B cell (primary cell): ENCODE measurements at regions not wholly inside any gene's neighbourhood (a gene's known extent, or its start where the extent isn't known, plus 50 kb on each side); places are given as distances from the start of the nearest gene placed in this dataset.

Source experiments
- ATAC-seq: fragments of 200-7000 bp; cut with Tn5 transposase; one replicate; pipeline ENCODE4 v1.10.0; 2021; ENCODE audit warnings: low read depth, mild to moderate bottlenecking, moderate number of reproducible peaks, moderate library complexity
- CTCF ChIA-PET: fragments of 350-600 bp; sonication (Branson Sonifier 250); formaldehyde crosslinking; loops from one replicate; lab custom pipeline; 2021; ENCODE audit warnings: antibody characterized with exemption, inconsistent platforms; lab: Charles Lee
- POLR2A ChIA-PET: fragments of 350-600 bp; sonication (Branson Sonifier 250); formaldehyde crosslinking; loops from one replicate; lab custom pipeline; 2021; ENCODE audit warnings: antibody characterized with exemption; lab: Charles Lee
- DNase-seq: peaks from one replicate; pipeline ENCODE4 v3.0.0; 2013
- H2AFZ ChIP-seq: 2 replicates; pipeline ENCODE4 v1.6.1; 2012; ENCODE audit warnings: mild to moderate bottlenecking, low read depth, low read length; ENCODE audit not compliant: insufficient read depth, poor library complexity, severe bottlenecking
- H3K27ac ChIP-seq, 2 donors: 1 replicate in 1 of 2; 2 replicates in 1 of 2; pipeline ENCODE4 v1.5.1; 2012 to 2013; ENCODE audit warnings: low read length in 2 of 2, mild to moderate bottlenecking in 2 of 2, moderate library complexity in 1 of 2
- H3K27me3 ChIP-seq, 4 experiments: fragments of 200-600 bp in 1 of 4; sonication (generic) in 1 of 4; replicated peaks in 1 of 4; 1 replicate in 2 of 4; 2 replicates in 2 of 4; pipeline versions ENCODE4 v1.6.1 to v1.7.0; 2013 to 2016; ENCODE audit warnings: low read length in 3 of 4, mild to moderate bottlenecking in 2 of 4, mixed read lengths in 1 of 4, moderate library complexity in 1 of 4; ENCODE audit not compliant: insufficient read depth in 4 of 4, control insufficient read depth in 3 of 4; ENCODE audit errors: control extremely low read depth in 1 of 4
- H3K36me3 ChIP-seq, 2 experiments: replicated peaks in 1 of 2; 1 replicate in 1 of 2; 2 replicates in 1 of 2; pipeline versions ENCODE4 v1.6.1 to v1.7.1; 2013; ENCODE audit warnings: low read length in 1 of 2; ENCODE audit not compliant: insufficient read depth in 2 of 2, control insufficient read depth in 1 of 2; ENCODE audit errors: control extremely low read depth in 1 of 2, extremely low read depth in 1 of 2
- H3K4me1 ChIP-seq, 2 donors: fragments of 200-600 bp in 1 of 2; sonication (generic) in 1 of 2; 1 replicate in 1 of 2; 2 replicates in 1 of 2; pipeline versions ENCODE4 v1.5.1 to v1.6.1; 2013 to 2017; ENCODE audit warnings: low read length in 2 of 2; ENCODE audit not compliant: control insufficient read depth in 2 of 2, insufficient read depth in 2 of 2
- H3K4me2 ChIP-seq: replicated peaks from 2 replicates; pipeline ENCODE3; 2012; ENCODE audit warnings: mild to moderate bottlenecking, low read depth, low read length; ENCODE audit not compliant: poor library complexity, severe bottlenecking
- H3K4me3 ChIP-seq, 5 experiments: fragments of 200-600 bp in 1 of 5; sonication (generic) in 1 of 5; 1 replicate in 3 of 5; 2 replicates in 2 of 5; pipeline versions ENCODE4 v1.5.1 to v1.7.0; 2011 to 2016; ENCODE audit warnings: low read length in 4 of 5, mild to moderate bottlenecking in 4 of 5, low read depth in 2 of 5, control low read depth in 1 of 5, moderate library complexity in 1 of 5; ENCODE audit not compliant: insufficient read depth in 1 of 5; ENCODE audit errors: control extremely low read depth in 1 of 5, extremely low read depth in 1 of 5
- H3K79me2 ChIP-seq: fragments of 200-600 bp; sonication (generic); one replicate; pipeline ENCODE4 v1.6.0; 2016; ENCODE audit warnings: low read length; ENCODE audit not compliant: control insufficient read depth, insufficient read depth
- H3K9ac ChIP-seq: fragments of 200-600 bp; sonication (generic); 2 replicates; pipeline ENCODE4 v1.6.1; 2017; ENCODE audit warnings: mild to moderate bottlenecking, low read length, moderate library complexity
- H3K9me3 ChIP-seq, 3 donors: one replicate each; pipeline versions ENCODE4 v1.6.1 to v1.7.1; 2013; ENCODE audit warnings: low read length in 2 of 3; ENCODE audit not compliant: control insufficient read depth in 2 of 3, insufficient read depth in 1 of 3; ENCODE audit errors: control extremely low read depth in 1 of 3
- H4K20me1 ChIP-seq: 2 replicates; pipeline ENCODE4 v1.6.0; 2012; ENCODE audit warnings: mild to moderate bottlenecking, low read length; ENCODE audit not compliant: insufficient read depth, control insufficient read depth, poor library complexity, severe bottlenecking
- H3K27ac Mint-ChIP-seq: one replicate; pipeline ENCODE4 v1.8.0; 2021; ENCODE audit warnings: mixed read lengths
- H3K27me3 Mint-ChIP-seq: one replicate; pipeline ENCODE4 v1.8.0; 2021; ENCODE audit warnings: mixed read lengths
- H3K4me1 Mint-ChIP-seq: one replicate; pipeline ENCODE4 v1.8.0; 2021; ENCODE audit warnings: mixed read lengths
- H3K4me3 Mint-ChIP-seq: one replicate; pipeline ENCODE4 v1.8.0; 2021; ENCODE audit warnings: mixed read lengths
- H3K9me3 Mint-ChIP-seq: one replicate; pipeline ENCODE4 v1.8.0; 2022; ENCODE audit warnings: mixed read lengths; ENCODE audit not compliant: insufficient read depth
- CTCF ChIP-seq: fragments of 200-600 bp; IDR thresholded peaks from one replicate; pipeline ENCODE4 v1.8.0; 2022; ENCODE audit warnings: antibody characterized with exemption, mild to moderate bottlenecking
- EZH2 ChIP-seq: IDR thresholded peaks from 2 replicates; pipeline ENCODE4 v1.6.1; 2012; ENCODE audit warnings: borderline replicate concordance, low read depth, mild to moderate bottlenecking, moderate library complexity, low read length; ENCODE audit not compliant: insufficient read depth, poor library complexity, severe bottlenecking
- WGBS: methylation state at CpG from one replicate; pipeline ENCODE4 v1.1.5; 2013; ENCODE audit warnings: missing lambda C conversion rate; ENCODE audit not compliant: insufficient coverage; 5-methylcytosine and 5-hydroxymethylcytosine counted together
- intact Hi-C: fragments of 100-400 bp; cut with micrococcal nuclease; formaldehyde crosslinking; loops from one replicate; pipeline ENCODE4 v1.10.0; 2022

DNA sequence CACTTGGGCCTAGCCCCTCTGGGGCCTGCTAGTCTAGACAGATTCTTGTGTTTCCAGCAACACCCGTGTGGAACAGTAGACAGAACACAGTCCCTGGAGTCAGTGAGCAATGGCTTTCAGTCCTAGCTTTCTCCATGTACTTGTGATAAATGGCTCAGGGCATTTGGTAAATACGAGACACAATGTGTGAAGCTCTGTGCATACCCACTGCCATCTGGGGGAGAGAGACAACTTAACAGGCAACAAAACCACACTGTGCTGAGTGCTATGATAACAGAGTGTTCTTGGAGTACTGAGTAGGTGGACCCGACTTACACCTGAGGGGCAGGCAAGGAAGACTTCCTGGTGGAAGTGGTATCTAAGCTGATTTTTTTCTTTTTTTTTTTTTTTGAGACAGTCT lies 86.3 kb upstream of the TBX3 start:
- TF ChIP-seq CTCF, result no peak
- TF ChIP-seq EZH2, result no peak
- no peak for DNase-seq
- Mint-ChIP-seq H3K27ac (no peak overlapping the region), H3K9me3 (no peaks in the 10 kb centered on the region), H3K4me1 (no peaks in the 10 kb centered on the region), H3K4me3 (no peak overlapping the region), H3K27me3 (peaks cover 5% of the 10 kb centered on the region)
- ATAC-seq, result no peak
- ChIA-PET CTCF (no interaction called here), POLR2A (no interaction called here)
- no peak overlapping the region for H3K27ac ChIP-seq
- H3K4me2 ChIP-seq, result no peak overlapping the region
- H3K4me1 ChIP-seq, result no peaks in the 10 kb centered on the region
- intact Hi-C loops, result no loop called here
- no peaks in the 10 kb centered on the region for H4K20me1 ChIP-seq
- no peaks in the 10 kb centered on the region for H3K27me3 ChIP-seq
- no peak overlapping the region for H3K9ac ChIP-seq
- 79% methylated on average over 3 of the region's 3 CpGs for WGBS
- peaks cover 0 to 8% (median 0%) of the 10 kb centered on the region in 3 donors for H3K9me3 ChIP-seq
- H2AFZ ChIP-seq, result no peak overlapping the region
- no peaks in the 10 kb centered on the region for H3K36me3 ChIP-seq
- H3K79me2 ChIP-seq, result no peaks in the 10 kb centered on the region
- H3K4me3 ChIP-seq, result no peak overlapping the region

DNA sequence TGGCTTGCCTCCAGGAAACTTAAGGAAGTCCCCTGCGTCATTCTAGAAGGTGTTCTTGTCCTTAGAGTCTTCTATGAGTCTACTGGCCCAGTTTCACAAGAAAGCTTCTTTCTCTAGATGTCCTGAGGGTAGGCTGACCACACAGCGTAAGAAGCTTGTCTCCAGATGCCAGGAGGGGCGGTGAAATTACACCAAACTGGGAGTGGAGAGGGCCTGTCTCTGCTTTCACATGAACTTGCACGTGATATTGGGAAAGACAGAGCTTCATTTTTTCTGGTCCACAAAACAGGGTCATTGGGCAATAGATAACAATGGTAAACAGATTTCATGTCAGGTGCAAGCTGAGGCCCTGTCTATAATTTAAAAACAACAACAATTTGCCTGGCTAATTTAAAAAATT lies 85.7 kb upstream of the TBX3 start:
- no peak overlapping the region for H3K27ac ChIP-seq
- no peak for TF ChIP-seq EZH2
- TF ChIP-seq CTCF, result no peak
- Mint-ChIP-seq H3K4me3 (no peak overlapping the region), H3K27me3 (peaks cover under 1% of the 10 kb centered on the region), H3K27ac (no peak overlapping the region), H3K9me3 (no peaks in the 10 kb centered on the region), H3K4me1 (no peaks in the 10 kb centered on the region)
- DNase-seq, result no peak
- H2AFZ ChIP-seq, result no peak overlapping the region
- H3K36me3 ChIP-seq, result no peaks in the 10 kb centered on the region
- peaks cover 0 to 8% (median 0%) of the 10 kb centered on the region in 3 donors for H3K9me3 ChIP-seq
- intact Hi-C loops, result no loop called here
- no peaks in the 10 kb centered on the region for H4K20me1 ChIP-seq
- ATAC-seq, result no peak
- WGBS, result 76% methylated on average over 4 of the region's 4 CpGs
- H3K4me2 ChIP-seq, result no peak overlapping the region
- no peak overlapping the region for H3K4me3 ChIP-seq
- H3K9ac ChIP-seq, result no peak overlapping the region
- no peaks in the 10 kb centered on the region for H3K79me2 ChIP-seq
- H3K27me3 ChIP-seq, result no peaks in the 10 kb centered on the region
- no peaks in the 10 kb centered on the region for H3K4me1 ChIP-seq
- CTCF ChIA-PET, result no interaction called here
- POLR2A ChIA-PET, result no interaction called here
